GM04504 (cell line): ENCODE measurements at regions not wholly inside any gene's neighbourhood (a gene's known extent, or its start where the extent isn't known, plus 50 kb on each side); places are given as distances from the start of the nearest gene placed in this dataset.

Experiments
- DNase-seq: peaks from one replicate; pipeline ENCODE4 v3.0.0-alpha.2; 2012; ENCODE audit warnings: low read depth

- DNase-seq, result no peak
These were observed 767.5 kb downstream of the JRKL start for GRCh38 chr11:97157221-97157740.

- DNase-seq, result no peak
These were observed 768.4 kb downstream of the JRKL start for GRCh38 chr11:97158243-97158642.

- DNase-seq, result no peak
These were observed 773.9 kb downstream of the JRKL start for GRCh38 chr11:97163631-97164191.

GRCh38 chr11:97201743-97202612, 812.2 kb downstream of the JRKL start:
- DNase-seq, result no peak

- no peak for DNase-seq
These were observed 812.9 kb downstream of the JRKL start for GRCh38 chr11:97202613-97203292.

- DNase-seq, result no peak
These were observed 828.2 kb downstream of the JRKL start for GRCh38 chr11:97218011-97218410.

- DNase-seq, result no peak
These were observed 833.8 kb downstream of the JRKL start for GRCh38 chr11:97223647-97224046.

- no peak for DNase-seq
These were observed 834.6 kb downstream of the JRKL start for GRCh38 chr11:97224396-97224795.

GRCh38 chr11:97225794-97226193, 836.0 kb downstream of the JRKL start:
- no peak for DNase-seq

- no peak for DNase-seq
These were observed 840.1 kb downstream of the JRKL start for GRCh38 chr11:97229936-97230335.

GRCh38 chr11:97231231-97231630, 841.4 kb downstream of the JRKL start:
- DNase-seq, result no peak

- no peak for DNase-seq
These were observed 844.2 kb downstream of the JRKL start for GRCh38 chr11:97234016-97234415.

GRCh38 chr11:97237151-97237550, 847.3 kb downstream of the JRKL start:
- DNase-seq, result no peak

GRCh38 chr11:97247601-97248000, 857.8 kb downstream of the JRKL start:
- no peak for DNase-seq

- DNase-seq, result no peak
These were observed 865.0 kb downstream of the JRKL start for GRCh38 chr11:97254790-97255189.

- no peak for DNase-seq
These were observed 869.6 kb downstream of the JRKL start for GRCh38 chr11:97259434-97259833.

- no peak for DNase-seq
These were observed 870.1 kb downstream of the JRKL start for GRCh38 chr11:97259884-97260283.

GRCh38 chr11:97263183-97263858, 873.5 kb downstream of the JRKL start:
- DNase-seq, result no peak

GRCh38 chr11:97269527-97269926, 879.7 kb downstream of the JRKL start:
- no peak for DNase-seq

GRCh38 chr11:97279341-97279740, 889.5 kb downstream of the JRKL start:
- DNase-seq, result no peak

GRCh38 chr11:97280347-97280746, 890.5 kb downstream of the JRKL start:
- DNase-seq, result no peak

GRCh38 chr11:97289823-97290222, 900.0 kb downstream of the JRKL start:
- no peak for DNase-seq
